DMS153 treated with DMSO at 0.1 percent for 48 hours (cell line): ENCODE measurements at regions not wholly inside any gene's neighbourhood (a gene's known extent, or its start where the extent isn't known, plus 50 kb on each side); places are given as distances from the start of the nearest gene placed in this dataset.

Experiments
- DNase-seq: peaks from one replicate; lab custom pipeline; 2025; ENCODE audit not compliant: unreplicated experiment; lab: John Stamatoyannopoulos, UW

GRCh38 chr16:85253084-85253941, 141.0 kb upstream of the CIBAR2 start:
- no peak for DNase-seq

DNA sequence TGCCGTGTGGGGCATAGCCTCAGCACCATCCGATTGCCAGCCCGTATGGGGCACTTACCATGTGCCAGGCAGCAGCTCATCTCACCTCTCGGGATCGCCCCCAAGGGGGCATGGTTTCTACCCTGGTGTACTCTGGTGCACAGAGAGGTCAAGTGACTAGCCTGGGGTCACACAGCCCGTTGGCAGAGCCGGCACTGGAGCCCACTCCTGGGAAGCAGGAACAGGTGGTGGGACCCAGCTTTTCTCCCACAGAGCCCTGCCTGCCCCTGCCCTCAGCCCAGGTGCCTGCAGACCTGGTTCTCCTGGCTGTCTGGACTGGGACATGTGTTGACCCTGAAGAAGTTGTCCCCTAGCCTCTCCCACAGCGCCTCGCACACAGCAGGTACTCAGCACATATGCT, 141.8 kb upstream of the CIBAR2 start:
- DNase-seq, result no peak

GRCh38 chr16:85254921-85255320, 142.6 kb upstream of the CIBAR2 start:
- no peak for DNase-seq

DNA sequence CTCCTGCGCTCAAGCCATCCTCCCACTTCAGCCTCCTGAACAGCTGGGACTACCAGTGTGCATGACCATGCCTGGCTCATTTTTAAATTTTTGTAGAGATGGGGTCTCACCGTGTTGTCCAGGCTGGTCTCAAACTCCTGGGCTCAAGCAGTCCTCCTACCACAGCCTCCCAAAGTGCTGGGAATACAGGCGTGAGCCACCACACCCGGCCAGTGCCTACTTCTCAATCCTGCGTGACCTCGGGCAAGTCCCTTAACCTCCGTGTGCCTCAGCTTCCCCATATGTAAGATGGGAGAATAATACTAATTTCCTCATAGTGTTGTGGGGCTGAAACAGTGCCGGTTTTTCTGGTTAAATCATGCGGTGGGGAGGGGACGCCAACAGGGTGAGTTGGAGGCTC, 143.5 kb upstream of the CIBAR2 start:
- DNase-seq, result no peak

- no peak for DNase-seq
Observed at GRCh38 chr16:85256190-85256739, 144.0 kb upstream of the CIBAR2 start.

DNA sequence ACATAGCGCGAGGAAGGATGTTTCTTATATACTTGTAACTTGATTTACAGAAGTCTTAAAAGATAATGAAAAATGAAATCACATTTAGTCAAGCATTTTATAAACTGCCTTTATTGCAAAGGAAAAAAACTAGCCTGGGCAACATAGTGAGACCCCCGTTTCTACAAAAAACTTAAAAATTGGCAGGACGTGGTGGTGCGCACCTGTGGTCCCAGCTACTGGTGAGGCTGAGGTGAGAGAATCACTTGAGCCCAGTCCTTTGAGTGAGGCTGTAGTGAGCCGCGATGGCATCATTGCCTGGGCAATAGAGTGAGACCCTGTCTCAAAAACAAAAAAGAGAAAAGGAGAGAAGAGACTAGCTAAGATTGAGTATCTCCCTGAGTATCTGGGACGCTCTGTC, 145.2 kb upstream of the CIBAR2 start:
- no peak for DNase-seq

- DNase-seq, result no peak
Observed at GRCh38 chr16:85258166-85258565, 145.9 kb upstream of the CIBAR2 start.

- DNase-seq, result no peak
Observed at GRCh38 chr16:85258629-85259028, 146.4 kb upstream of the CIBAR2 start.

DNA sequence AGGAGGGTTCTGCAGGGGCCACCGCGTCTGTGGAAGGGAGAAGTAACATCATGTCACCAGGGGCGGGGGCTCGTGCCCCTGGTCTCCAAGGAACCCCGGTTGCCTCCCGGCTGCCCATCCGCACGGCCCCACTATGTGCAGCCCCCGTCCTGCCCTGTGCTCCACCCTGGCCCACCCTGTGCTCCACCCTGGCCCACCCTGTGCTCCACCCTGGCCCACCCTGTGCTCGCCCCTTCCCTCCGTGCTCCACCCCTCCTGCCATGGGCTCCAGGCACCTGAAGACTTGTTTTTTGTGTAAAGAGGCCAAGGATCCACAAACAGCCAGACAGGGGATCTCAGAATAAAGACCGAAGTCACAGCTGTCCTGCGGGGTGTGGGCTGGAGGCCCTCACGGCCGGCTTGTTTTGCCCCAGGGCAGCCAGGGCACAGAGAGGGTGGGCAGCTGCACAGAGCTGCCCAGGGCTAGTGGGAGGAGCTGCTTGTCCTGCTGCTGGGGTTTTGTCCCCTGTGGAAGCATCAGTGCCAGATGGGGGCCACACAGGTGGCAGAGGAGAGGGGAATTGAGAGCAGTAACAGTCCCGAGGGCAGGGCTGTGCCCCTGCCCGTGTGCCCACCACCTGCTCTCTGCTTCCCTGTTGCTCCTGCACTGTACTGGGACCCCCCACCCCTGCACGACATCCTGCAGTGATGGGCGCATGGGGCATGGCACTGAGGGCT, 147.0 kb upstream of the CIBAR2 start:
- DNase-seq, result no peak

DNA sequence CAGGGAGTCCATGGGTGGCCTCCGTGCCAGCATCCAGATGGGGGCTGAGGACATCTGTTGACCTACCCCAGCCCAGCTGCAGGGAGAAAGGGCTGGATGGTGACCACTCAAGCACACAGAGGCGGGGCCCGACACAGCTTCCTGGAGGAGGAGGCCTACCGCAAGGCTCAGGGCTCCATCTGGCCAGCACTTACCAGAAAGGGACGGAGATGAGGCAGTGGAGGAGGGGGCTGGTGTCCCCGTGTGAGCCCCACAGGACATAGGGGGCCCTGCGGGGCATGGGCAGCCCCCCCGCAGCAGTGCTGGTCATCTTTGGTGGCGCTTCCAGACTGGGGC, 147.5 kb upstream of the CIBAR2 start:
- no peak for DNase-seq

DNA sequence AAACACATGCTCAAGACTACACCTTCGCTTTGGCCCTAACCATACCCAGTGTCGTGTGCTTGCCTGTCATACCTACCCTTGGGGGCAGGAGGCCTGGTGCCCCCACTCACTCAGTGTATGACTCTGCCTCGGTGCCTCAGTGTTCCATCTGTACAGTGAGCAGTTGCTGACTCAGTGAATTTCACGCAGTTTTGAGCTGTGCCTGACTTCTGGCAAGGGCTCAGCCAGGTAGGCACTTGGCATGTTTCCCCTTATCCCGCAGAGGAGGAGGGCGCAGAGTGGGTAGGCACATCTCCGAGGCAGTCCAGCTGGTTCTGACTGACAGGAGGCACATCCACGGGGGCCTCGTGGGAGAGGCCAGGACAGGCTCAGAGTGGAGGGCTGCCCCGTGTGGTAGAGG, 148.9 kb upstream of the CIBAR2 start:
- DNase-seq, result no peak

GRCh38 chr16:85261657-85262557, 149.6 kb upstream of the CIBAR2 start:
- DNase-seq, result no peak

- no peak for DNase-seq
Observed at GRCh38 chr16:85262558-85263238, 150.4 kb upstream of the CIBAR2 start.

- no peak for DNase-seq
Observed at GRCh38 chr16:85263239-85263585, 150.9 kb upstream of the CIBAR2 start.

GRCh38 chr16:85264752-85265151, 152.5 kb upstream of the CIBAR2 start:
- DNase-seq, result no peak

GRCh38 chr16:85265161-85265784, 153.0 kb upstream of the CIBAR2 start:
- no peak for DNase-seq

DNA sequence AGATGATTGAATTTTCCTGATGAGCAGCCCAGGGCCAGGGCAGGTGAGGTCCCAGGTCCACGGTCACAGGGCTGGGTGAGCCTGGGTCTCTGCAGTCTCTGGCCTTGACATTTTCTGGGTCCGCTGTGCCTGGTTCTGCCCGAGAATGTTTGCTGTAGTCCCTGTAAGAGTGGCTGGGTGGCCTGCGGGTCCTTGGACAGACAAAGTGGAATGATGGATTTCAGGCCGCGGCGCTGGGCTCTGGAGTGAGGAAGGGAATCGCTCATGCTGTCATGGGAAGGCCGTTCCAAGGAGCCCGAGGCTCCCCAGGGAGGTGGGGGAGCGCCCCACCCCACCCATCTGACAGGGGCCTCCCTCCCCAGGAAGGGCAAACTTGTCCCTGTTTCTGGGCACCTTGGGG, 153.5 kb upstream of the CIBAR2 start:
- no peak for DNase-seq

GRCh38 chr16:85266857-85267256, 154.6 kb upstream of the CIBAR2 start:
- DNase-seq, result no peak

DNA sequence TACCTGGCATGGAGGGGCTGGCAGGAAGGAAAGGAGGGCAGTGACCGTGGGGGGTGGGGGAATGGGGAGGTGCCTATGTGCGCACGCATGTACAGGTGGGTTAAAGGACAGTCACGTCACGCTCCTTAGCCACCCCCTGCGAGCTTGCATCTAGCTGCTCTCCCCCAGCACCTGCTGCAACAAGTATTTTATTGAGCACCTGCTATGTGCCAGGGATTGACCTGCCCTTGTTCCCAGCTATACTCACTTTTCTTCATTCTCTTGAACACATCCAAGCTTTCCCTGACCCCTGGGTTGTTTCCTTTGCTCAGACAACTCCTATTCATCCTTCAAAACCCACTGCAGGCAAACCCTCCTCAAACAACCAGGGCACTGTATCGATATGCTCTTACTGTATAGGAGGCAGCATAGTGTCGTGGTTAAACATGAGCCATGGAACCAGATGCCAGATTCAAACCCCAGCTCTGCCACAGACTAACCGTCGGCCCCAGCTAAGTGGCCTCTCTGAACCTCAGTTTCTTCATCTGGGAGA, 155.2 kb upstream of the CIBAR2 start:
- no peak for DNase-seq

DNA sequence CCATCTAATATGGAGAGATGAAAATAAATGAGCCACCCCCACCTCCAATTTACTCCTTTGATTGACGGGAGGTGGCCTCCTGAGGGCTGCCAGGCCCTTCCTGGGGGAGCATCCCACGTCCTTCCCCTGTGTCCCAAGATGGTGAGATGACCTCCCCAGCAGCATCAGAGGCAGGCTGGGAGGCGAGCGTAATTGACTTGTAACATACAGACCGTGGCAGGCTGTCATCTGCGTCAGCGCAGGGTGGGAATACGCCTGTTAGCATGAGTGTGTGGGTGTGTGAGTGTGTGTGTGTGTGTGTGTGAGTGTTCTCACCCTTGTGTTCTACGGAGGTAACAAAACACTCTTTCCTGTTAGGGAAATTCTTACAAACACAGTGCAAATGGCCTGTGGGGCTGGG, 156.9 kb upstream of the CIBAR2 start:
- no peak for DNase-seq
